Neural progenitor cell (in vitro differentiated cells): ENCODE measurements at regions not wholly inside any gene's neighbourhood (a gene's known extent, or its start where the extent isn't known, plus 50 kb on each side); places are given as distances from the start of the nearest gene placed in this dataset.

Experiments used
- EZH2phosphoT487 ChIP-seq: fragments of 200-600 bp; sonication (generic); IDR thresholded peaks from 2 replicates; pipeline ENCODE4 v1.6.1; 2017; ENCODE audit warnings: antibody characterized with exemption
- TF ChIP-seq, protein P1 (sequence below): fragments of 200-600 bp; sonication (generic); IDR thresholded peaks from 2 replicates; pipeline ENCODE4 v1.5.1; 2017; ENCODE audit warnings: antibody characterized with exemption, mild to moderate bottlenecking

DNA sequence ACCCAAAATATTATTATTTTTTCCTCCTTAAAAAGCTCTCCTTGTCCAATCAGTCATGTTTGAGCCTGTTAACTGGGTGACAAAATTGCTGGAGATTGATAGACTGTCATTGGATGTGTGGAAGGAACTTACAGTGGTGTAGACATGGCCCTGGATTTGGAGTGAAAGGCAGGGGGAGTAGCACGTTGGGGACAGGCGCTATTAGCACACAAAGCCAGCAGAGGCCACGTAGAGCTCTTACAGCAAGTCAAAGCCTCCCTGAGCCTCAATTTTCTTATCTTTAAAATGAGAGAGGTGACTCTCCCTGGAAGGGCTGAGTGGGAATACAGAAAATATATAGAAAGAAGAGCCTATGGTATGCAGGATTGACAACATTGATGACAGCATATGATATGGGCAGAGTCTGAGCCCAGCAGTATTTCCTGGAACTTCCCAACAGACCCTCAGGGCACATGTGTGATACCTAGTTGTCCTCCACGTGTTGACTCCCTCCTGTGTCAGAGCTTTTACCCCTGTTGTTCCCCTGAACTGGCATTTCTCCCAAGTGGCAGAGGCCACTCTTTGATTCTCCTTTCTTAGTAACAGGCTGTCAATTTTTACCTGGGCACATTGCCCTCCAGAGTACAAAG is 504.9 kb downstream of the VRK1 start:
- TF ChIP-seq, protein P1, sequence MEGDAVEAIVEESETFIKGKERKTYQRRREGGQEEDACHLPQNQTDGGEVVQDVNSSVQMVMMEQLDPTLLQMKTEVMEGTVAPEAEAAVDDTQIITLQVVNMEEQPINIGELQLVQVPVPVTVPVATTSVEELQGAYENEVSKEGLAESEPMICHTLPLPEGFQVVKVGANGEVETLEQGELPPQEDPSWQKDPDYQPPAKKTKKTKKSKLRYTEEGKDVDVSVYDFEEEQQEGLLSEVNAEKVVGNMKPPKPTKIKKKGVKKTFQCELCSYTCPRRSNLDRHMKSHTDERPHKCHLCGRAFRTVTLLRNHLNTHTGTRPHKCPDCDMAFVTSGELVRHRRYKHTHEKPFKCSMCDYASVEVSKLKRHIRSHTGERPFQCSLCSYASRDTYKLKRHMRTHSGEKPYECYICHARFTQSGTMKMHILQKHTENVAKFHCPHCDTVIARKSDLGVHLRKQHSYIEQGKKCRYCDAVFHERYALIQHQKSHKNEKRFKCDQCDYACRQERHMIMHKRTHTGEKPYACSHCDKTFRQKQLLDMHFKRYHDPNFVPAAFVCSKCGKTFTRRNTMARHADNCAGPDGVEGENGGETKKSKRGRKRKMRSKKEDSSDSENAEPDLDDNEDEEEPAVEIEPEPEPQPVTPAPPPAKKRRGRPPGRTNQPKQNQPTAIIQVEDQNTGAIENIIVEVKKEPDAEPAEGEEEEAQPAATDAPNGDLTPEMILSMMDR = no peak
- TF ChIP-seq EZH2phosphoT487 = no peak
